ENCODE measurements at regions not wholly inside any gene's neighbourhood (a gene's known extent, or its start where the extent isn't known, plus 50 kb on each side); places are given as distances from the start of the nearest gene placed in this dataset.
"Not testable (repeated sequence)": the region's sequence is repeated elsewhere in the genome, so short reads cannot be mapped to it uniquely, and the experiment has no call there.

- TF ChIP-seq EZH2 (IDR thresholded peaks at IDR 0.05; ENCODE audit: borderline replicate concordance, low read length) (no peak), CTCF (IDR thresholded peaks at IDR 0.05; ENCODE audit: low read length) (no peak)
- H2AFZ ChIP-seq (ENCODE audit: low read length): no peak overlapping the region
- H3K9me3 ChIP-seq (ENCODE audit: low read length): no peaks in the 10 kb centered on the region
- no peaks in the 10 kb centered on the region for H3F3A ChIP-seq (ENCODE audit: insufficient read depth, low read length)
- no peaks in the 10 kb centered on the region for H3K36me3 ChIP-seq (ENCODE audit: insufficient read depth, low read length)
- H3K79me2 ChIP-seq (ENCODE audit: insufficient read depth, low read length): no peaks in the 10 kb centered on the region
- H3K9me2 ChIP-seq (ENCODE audit: low read depth, low read length): no peaks in the 10 kb centered on the region
- no peaks in the 10 kb centered on the region for H3K4me1 ChIP-seq (ENCODE audit: insufficient read depth, low read length, severe bottlenecking)
- no peaks in the 10 kb centered on the region for H4K20me1 ChIP-seq (ENCODE audit: insufficient read depth, low read length)
- H3K4me3 ChIP-seq (ENCODE audit: low read depth, low read length, poor library complexity, severe bottlenecking): no peak overlapping the region
- no peak overlapping the region for H3K27ac ChIP-seq (ENCODE audit: low read depth, low read length, poor library complexity, severe bottlenecking)
- H3K9ac ChIP-seq (ENCODE audit: low read length): no peak overlapping the region
- H3K27me3 ChIP-seq (ENCODE audit: insufficient read depth, low read length): no peaks in the 10 kb centered on the region
- H3K4me2 ChIP-seq (ENCODE audit: low read length): no peak overlapping the region
Observed at GRCh38 chr14:81594012-81594411, 60.4 kb upstream of the SEL1L start.

- Histone ChIP-seq H3K27ac (ENCODE audit: low read depth, low read length, poor library complexity, severe bottlenecking) (no peak overlapping the region), H3K4me3 (ENCODE audit: low read depth, low read length, poor library complexity, severe bottlenecking) (no peak overlapping the region), H4K20me1 (ENCODE audit: insufficient read depth, low read length) (no peaks in the 10 kb centered on the region), H3K9me2 (ENCODE audit: low read depth, low read length) (no peaks in the 10 kb centered on the region), H3K9ac (ENCODE audit: low read length) (no peak overlapping the region), H3F3A (ENCODE audit: insufficient read depth, low read length) (no peaks in the 10 kb centered on the region), H3K4me2 (ENCODE audit: low read length) (no peak overlapping the region), H3K36me3 (ENCODE audit: insufficient read depth, low read length) (no peaks in the 10 kb centered on the region), H3K27me3 (ENCODE audit: insufficient read depth, low read length) (no peaks in the 10 kb centered on the region), H3K9me3 (ENCODE audit: low read length) (no peaks in the 10 kb centered on the region), H3K79me2 (ENCODE audit: insufficient read depth, low read length) (no peaks in the 10 kb centered on the region), H2AFZ (ENCODE audit: low read length) (no peak overlapping the region), H3K4me1 (ENCODE audit: insufficient read depth, low read length, severe bottlenecking) (no peaks in the 10 kb centered on the region)
- TF ChIP-seq CTCF (IDR thresholded peaks at IDR 0.05; ENCODE audit: low read length) (no peak), EZH2 (IDR thresholded peaks at IDR 0.05; ENCODE audit: borderline replicate concordance, low read length) (no peak)
Observed at GRCh38 chr14:81605660-81606059, 72.0 kb upstream of the SEL1L start.

DNA sequence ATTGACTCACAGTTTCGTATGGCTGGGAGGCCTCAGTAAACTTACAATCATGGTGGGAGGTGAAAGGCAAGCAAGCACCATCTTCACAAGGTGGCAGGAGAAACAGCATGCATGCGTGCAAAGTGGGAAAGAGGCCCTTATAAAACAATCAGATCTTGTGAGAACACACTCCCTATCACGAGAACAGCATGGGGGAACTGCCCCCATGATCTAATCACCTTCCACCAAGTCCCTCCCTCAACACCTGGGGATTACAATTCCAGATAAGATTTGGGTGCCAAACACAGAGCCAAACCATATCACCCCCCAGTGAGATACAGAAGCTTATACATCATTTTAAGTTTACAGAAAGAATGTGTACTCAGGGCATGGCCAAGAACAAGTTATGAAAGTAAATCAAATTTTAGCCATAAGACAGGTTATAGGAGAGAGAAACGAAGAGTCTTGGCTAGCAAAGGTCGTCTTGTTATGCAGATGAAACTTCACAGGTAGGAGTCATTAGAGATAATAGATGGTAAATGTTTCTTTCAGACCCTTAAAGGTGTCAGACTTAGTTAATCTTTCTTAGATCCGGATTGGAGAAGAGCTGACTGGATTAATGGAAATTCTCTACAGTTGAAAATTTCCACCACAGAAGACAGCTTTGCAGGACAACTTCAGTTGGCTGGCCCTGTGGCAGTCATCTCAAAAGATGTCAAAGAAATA lies 79.8 kb upstream of the SEL1L start:
- Histone ChIP-seq H3K27me3 (ENCODE audit: insufficient read depth, low read length) (no peaks in the 10 kb centered on the region), H3K4me1 (ENCODE audit: insufficient read depth, low read length, severe bottlenecking) (no peaks in the 10 kb centered on the region), H3F3A (ENCODE audit: insufficient read depth, low read length) (no peaks in the 10 kb centered on the region), H3K9me3 (ENCODE audit: low read length) (no peaks in the 10 kb centered on the region), H3K4me2 (ENCODE audit: low read length) (no peak overlapping the region), H3K4me3 (ENCODE audit: low read depth, low read length, poor library complexity, severe bottlenecking) (no peak overlapping the region), H2AFZ (ENCODE audit: low read length) (no peak overlapping the region), H3K27ac (ENCODE audit: low read depth, low read length, poor library complexity, severe bottlenecking) (no peak overlapping the region), H3K36me3 (ENCODE audit: insufficient read depth, low read length) (no peaks in the 10 kb centered on the region), H3K9ac (ENCODE audit: low read length) (no peak overlapping the region), H3K79me2 (ENCODE audit: insufficient read depth, low read length) (no peaks in the 10 kb centered on the region), H4K20me1 (ENCODE audit: insufficient read depth, low read length) (no peaks in the 10 kb centered on the region), H3K9me2 (ENCODE audit: low read depth, low read length) (no peaks in the 10 kb centered on the region)
- TF ChIP-seq CTCF (IDR thresholded peaks at IDR 0.05; ENCODE audit: low read length): no peak
- TF ChIP-seq EZH2 (IDR thresholded peaks at IDR 0.05; ENCODE audit: borderline replicate concordance, low read length): no peak

GRCh38 chr14:81614302-81614701 lies 80.6 kb upstream of the SEL1L start:
- not testable (repeated sequence) for H2AFZ ChIP-seq (ENCODE audit: low read length); H3K9ac ChIP-seq (ENCODE audit: low read length); H4K20me1 ChIP-seq (ENCODE audit: insufficient read depth, low read length); H3K27ac ChIP-seq (ENCODE audit: low read depth, low read length, poor library complexity, severe bottlenecking); H3K9me2 ChIP-seq (ENCODE audit: low read depth, low read length); H3K4me2 ChIP-seq (ENCODE audit: low read length); H3K4me1 ChIP-seq (ENCODE audit: insufficient read depth, low read length, severe bottlenecking); H3K79me2 ChIP-seq (ENCODE audit: insufficient read depth, low read length); H3K36me3 ChIP-seq (ENCODE audit: insufficient read depth, low read length); H3K27me3 ChIP-seq (ENCODE audit: insufficient read depth, low read length); H3K9me3 ChIP-seq (ENCODE audit: low read length); H3F3A ChIP-seq (ENCODE audit: insufficient read depth, low read length); H3K4me3 ChIP-seq (ENCODE audit: low read depth, low read length, poor library complexity, severe bottlenecking)
